ENCODE measurements at regions not wholly inside any gene's neighbourhood (a gene's known extent, or its start where the extent isn't known, plus 50 kb on each side); places are given as distances from the start of the nearest gene placed in this dataset.

GRCh38 chr3:16067837-16068471, 106.5 kb upstream of the GALNT15 start:
- H3K27ac ChIP-seq (ENCODE audit: insufficient read length, low read depth, low read length): no peak overlapping the region
- no peak overlapping the region for H2BK15ac ChIP-seq (ENCODE audit: low read depth, low read length)
- no peak overlapping the region for H2AFZ ChIP-seq (ENCODE audit: low read length)
- no peak overlapping the region for H3K23ac ChIP-seq (ENCODE audit: insufficient read length, low read depth, low read length)
- H3K23me2 ChIP-seq (ENCODE audit: insufficient read length, low read depth, low read length, poor library complexity, severe bottlenecking): no peaks in the 10 kb centered on the region
- H4K5ac ChIP-seq (ENCODE audit: insufficient read length, low read depth, low read length): no peak overlapping the region
- no peak overlapping the region for H2BK20ac ChIP-seq (ENCODE audit: low read depth, low read length, poor library complexity, severe bottlenecking)
- H4K91ac ChIP-seq (ENCODE audit: insufficient read length, low read depth, low read length): no peak overlapping the region
- DNase-seq: no peak
- TF ChIP-seq, protein P1, sequence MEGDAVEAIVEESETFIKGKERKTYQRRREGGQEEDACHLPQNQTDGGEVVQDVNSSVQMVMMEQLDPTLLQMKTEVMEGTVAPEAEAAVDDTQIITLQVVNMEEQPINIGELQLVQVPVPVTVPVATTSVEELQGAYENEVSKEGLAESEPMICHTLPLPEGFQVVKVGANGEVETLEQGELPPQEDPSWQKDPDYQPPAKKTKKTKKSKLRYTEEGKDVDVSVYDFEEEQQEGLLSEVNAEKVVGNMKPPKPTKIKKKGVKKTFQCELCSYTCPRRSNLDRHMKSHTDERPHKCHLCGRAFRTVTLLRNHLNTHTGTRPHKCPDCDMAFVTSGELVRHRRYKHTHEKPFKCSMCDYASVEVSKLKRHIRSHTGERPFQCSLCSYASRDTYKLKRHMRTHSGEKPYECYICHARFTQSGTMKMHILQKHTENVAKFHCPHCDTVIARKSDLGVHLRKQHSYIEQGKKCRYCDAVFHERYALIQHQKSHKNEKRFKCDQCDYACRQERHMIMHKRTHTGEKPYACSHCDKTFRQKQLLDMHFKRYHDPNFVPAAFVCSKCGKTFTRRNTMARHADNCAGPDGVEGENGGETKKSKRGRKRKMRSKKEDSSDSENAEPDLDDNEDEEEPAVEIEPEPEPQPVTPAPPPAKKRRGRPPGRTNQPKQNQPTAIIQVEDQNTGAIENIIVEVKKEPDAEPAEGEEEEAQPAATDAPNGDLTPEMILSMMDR (conservative IDR thresholded peaks at IDR 0.05): no peak
- no peak overlapping the region for H3K18ac ChIP-seq (ENCODE audit: insufficient read length, low read depth, low read length)
- H3K27ac Mint-ChIP-seq: peak overlapping the region in 1 of 3 experiments; percentile 23; a peak in 1 of 7 replicates
- H4K8ac ChIP-seq (replicated peaks; ENCODE audit: insufficient read length, low read depth, low read length): no peak overlapping the region
- no peak overlapping the region for H3T11ph ChIP-seq (ENCODE audit: low read length)
- H2BK12ac ChIP-seq (ENCODE audit: insufficient read length, low read depth, low read length): no peak overlapping the region
- H3K27me3 ChIP-seq (ENCODE audit: insufficient read depth, low read length): no peaks in the 10 kb centered on the region
- no peak overlapping the region for H3K4me2 ChIP-seq (ENCODE audit: insufficient read depth, insufficient read length, low read length)
- H2BK5ac ChIP-seq (ENCODE audit: insufficient read length, low read length): no peak overlapping the region
- H3K27me3 Mint-ChIP-seq (ENCODE audit: low read depth): peaks cover 2% of the 10 kb centered on the region
- no peak overlapping the region for H3K56ac ChIP-seq (ENCODE audit: insufficient read length, low read depth, low read length)
- no peaks in the 10 kb centered on the region for H3K9me3 Mint-ChIP-seq
- H3K9ac ChIP-seq (ENCODE audit: extremely low read depth, insufficient read length, low read length): no peak overlapping the region
- no peak overlapping the region for H3K4ac ChIP-seq (ENCODE audit: low read depth, low read length)
- no peak overlapping the region for H3K4me3 Mint-ChIP-seq
- H3K14ac ChIP-seq (ENCODE audit: insufficient read depth, low read length): no peak overlapping the region
- H4K20me1 ChIP-seq (ENCODE audit: control insufficient read depth, insufficient read depth, insufficient read length): no peaks in the 10 kb centered on the region
- no peak overlapping the region for H2AK5ac ChIP-seq (ENCODE audit: insufficient read length, low read length)
- no peaks in the 10 kb centered on the region for H3K36me3 Mint-ChIP-seq (ENCODE audit: insufficient read depth in 1 of 3, low read depth in 3 of 3)
- no peaks in the 10 kb centered on the region for H3K9me3 ChIP-seq (ENCODE audit: control insufficient read depth, low read depth, low read length)
- H3K79me2 ChIP-seq (ENCODE audit: insufficient read depth, low read length): no peaks in the 10 kb centered on the region
- no CpG with 5 or more reads among the region's 2 CpGs for WGBS (ENCODE audit: extremely low coverage, insufficient read length, low lambda C conversion rate)
- no peak overlapping the region for H2BK120ac ChIP-seq (ENCODE audit: low read depth, low read length, poor library complexity, severe bottlenecking)
- peaks cover 0 to 4% of the 10 kb centered on the region in 2 experiments; a peak in 1 of 4 replicates for H3K4me1 Mint-ChIP-seq
- no peaks in the 10 kb centered on the region for H3K79me1 ChIP-seq (ENCODE audit: insufficient read depth, low read depth, low read length, poor library complexity, severe bottlenecking)
- H3K4me1 ChIP-seq (ENCODE audit: insufficient read depth, low read length): peaks cover 6% of the 10 kb centered on the region
